ENCODE measurements at regions not wholly inside any gene's neighbourhood (a gene's known extent, or its start where the extent isn't known, plus 50 kb on each side); places are given as distances from the start of the nearest gene placed in this dataset.

GRCh38 chr18:78006774-78007260 lies 757.2 kb downstream of the GALR1 start:
- no peak for TF ChIP-seq CTCF (IDR thresholded peaks at IDR 0.05; ENCODE audit: control insufficient read depth, insufficient read depth, low read depth, low read length, missing control alignments)
- DNase-seq (ENCODE audit: low read depth): no peak
- no peak overlapping the region for H3K4me3 ChIP-seq (ENCODE audit: control insufficient read depth, low read depth, low read length)

GRCh38 chr18:78010363-78010762 lies 760.7 kb downstream of the GALR1 start:
- H3K4me3 ChIP-seq (ENCODE audit: control insufficient read depth, low read depth, low read length): no peak overlapping the region
- no peak for DNase-seq (ENCODE audit: low read depth)

GRCh38 chr18:78017869-78018268 lies 768.2 kb downstream of the GALR1 start:
- no peak for TF ChIP-seq CTCF (IDR thresholded peaks at IDR 0.05; ENCODE audit: control insufficient read depth, insufficient read depth, low read depth, low read length, missing control alignments)
- DNase-seq (ENCODE audit: low read depth): no peak
- no peak overlapping the region for H3K4me3 ChIP-seq (ENCODE audit: control insufficient read depth, low read depth, low read length)

More at GRCh38 chr18:78010363-78010762, 760.7 kb downstream of the GALR1 start:
- TF ChIP-seq CTCF (IDR thresholded peaks at IDR 0.05; ENCODE audit: control insufficient read depth, insufficient read depth, low read depth, low read length, missing control alignments): no peak

GRCh38 chr18:78021196-78021595 lies 771.5 kb downstream of the GALR1 start:
- DNase-seq (ENCODE audit: low read depth): no peak
- TF ChIP-seq CTCF (IDR thresholded peaks at IDR 0.05; ENCODE audit: control insufficient read depth, insufficient read depth, low read depth, low read length, missing control alignments): no peak

GRCh38 chr18:78031589-78031988 lies 781.9 kb downstream of the GALR1 start:
- DNase-seq (ENCODE audit: low read depth): no peak
- H3K4me3 ChIP-seq (ENCODE audit: control insufficient read depth, low read depth, low read length): no peak overlapping the region
- TF ChIP-seq CTCF (IDR thresholded peaks at IDR 0.05; ENCODE audit: control insufficient read depth, insufficient read depth, low read depth, low read length, missing control alignments): no peak

More at GRCh38 chr18:78021196-78021595, 771.5 kb downstream of the GALR1 start:
- no peak overlapping the region for H3K4me3 ChIP-seq (ENCODE audit: control insufficient read depth, low read depth, low read length)

GRCh38 chr18:78031991-78032390 lies 782.3 kb downstream of the GALR1 start:
- H3K4me3 ChIP-seq (ENCODE audit: control insufficient read depth, low read depth, low read length): no peak overlapping the region
- DNase-seq (ENCODE audit: low read depth): no peak
- no peak for TF ChIP-seq CTCF (IDR thresholded peaks at IDR 0.05; ENCODE audit: control insufficient read depth, insufficient read depth, low read depth, low read length, missing control alignments)

- no peak for TF ChIP-seq CTCF (IDR thresholded peaks at IDR 0.05; ENCODE audit: control insufficient read depth, insufficient read depth, low read depth, low read length, missing control alignments)
- no peak for DNase-seq (ENCODE audit: low read depth)
- no peak overlapping the region for H3K4me3 ChIP-seq (ENCODE audit: control insufficient read depth, low read depth, low read length)
These were observed 782.9 kb downstream of the GALR1 start for GRCh38 chr18:78032574-78032973.

Measured in AG09309 (cell line).